Esophagus muscularis mucosa (tissue), 3 donors: ENCODE measurements at regions not wholly inside any gene's neighbourhood (a gene's known extent, or its start where the extent isn't known, plus 50 kb on each side); places are given as distances from the start of the nearest gene placed in this dataset.

Source experiments
- CTCF ChIP-seq, 3 experiments: fragments of 200-600 bp in 2 of 3; fragments of 450-650 bp in 1 of 3; sonication (generic) in 2 of 3; IDR thresholded peaks; one replicate each; pipeline ENCODE4 v1.5.1; 2017 to 2019; ENCODE audit warnings: antibody characterized with exemption in 3 of 3, mild to moderate bottlenecking in 2 of 3, moderate library complexity in 1 of 3
- POLR2A ChIP-seq: fragments of 450-650 bp; IDR thresholded peaks from one replicate; pipeline ENCODE4 v1.6.1; 2017; ENCODE audit warnings: antibody characterized with exemption, moderate library complexity, mild to moderate bottlenecking, low read depth
- POLR2AphosphoS5 ChIP-seq, 2 donors: sonication (generic); formaldehyde crosslinking; IDR thresholded peaks; one replicate each; pipeline ENCODE4 v1.6.1; 2017; ENCODE audit warnings: antibody characterized with exemption in 2 of 2

- TF ChIP-seq CTCF (IDR thresholded peaks at IDR 0.05) (no peak), POLR2AphosphoS5 (IDR thresholded peaks at IDR 0.05) (no peak), POLR2A (no peak)
Measured at GRCh38 chr4:149095001-149095400, 652.8 kb upstream of the NR3C2 start.
